A673 (cell line): ENCODE measurements at regions not wholly inside any gene's neighbourhood (a gene's known extent, or its start where the extent isn't known, plus 50 kb on each side); places are given as distances from the start of the nearest gene placed in this dataset.

Experiments
- CTCF ChIP-seq: fragments of 300-800, 200-600 bp; sonication (generic); conservative IDR thresholded peaks from 2 replicates; pipeline ENCODE4 v1.5.1; 2017; ENCODE audit warnings: low read depth, mild to moderate bottlenecking, antibody characterized with exemption, low read length, moderate library complexity, mixed read lengths
- EZH2 ChIP-seq: fragments of 200-600 bp; sonication (generic); IDR thresholded peaks from 2 replicates; pipeline ENCODE4 v1.6.1; 2017; ENCODE audit warnings: borderline replicate concordance, low read depth, mild to moderate bottlenecking, mixed read lengths, antibody characterized with exemption, low read length; ENCODE audit not compliant: poor library complexity, severe bottlenecking

DNA sequence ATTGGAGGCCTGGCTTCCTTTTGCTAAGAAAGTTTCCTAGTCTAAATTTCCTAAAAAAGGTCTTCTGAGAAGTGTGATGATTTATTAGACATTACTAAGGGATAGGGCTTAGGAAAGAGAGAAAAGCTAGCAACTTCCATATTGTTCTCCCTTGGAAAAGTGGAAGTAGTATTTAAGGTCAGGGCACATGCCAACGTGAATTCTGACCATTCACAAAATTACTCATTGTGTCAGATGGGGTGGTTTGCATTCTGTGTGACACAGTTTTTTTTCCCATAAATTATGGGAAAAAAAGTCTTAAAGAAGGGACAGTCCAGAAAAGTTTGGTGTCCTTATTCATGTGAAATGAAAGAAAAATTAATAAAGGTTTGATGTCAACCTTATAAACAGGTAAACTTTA is 110.0 kb upstream of the ARRDC3 start:
- no peak for TF ChIP-seq EZH2
- no peak for TF ChIP-seq CTCF
